ENCODE measurements at regions not wholly inside any gene's neighbourhood (a gene's known extent, or its start where the extent isn't known, plus 50 kb on each side); places are given as distances from the start of the nearest gene placed in this dataset.

GRCh38 chr16:79325226-79325945 is 275.2 kb downstream of the MAF start:
- ChIA-PET RAD21 (ENCODE audit: low non-redundant PET in 1 of 2, low total read pairs in 2 of 2, uncharacterized antibody in 2 of 2, unreplicated experiment in 2 of 2) (no interaction called here), POLR2A (no interaction called here), CTCF (no interaction called here)
- DNase-seq (ENCODE audit: low read depth, low spot score) (no peak), ATAC-seq (no peak)
- no peaks in the 10 kb centered on the region for H3K9me2 ChIP-seq (ENCODE audit: insufficient read depth)
- no peaks in the 10 kb centered on the region for H3K4me1 ChIP-seq (ENCODE audit: control insufficient read depth in 1 of 2, insufficient read depth in 2 of 2, low read length in 2 of 2)
- no peaks in the 10 kb centered on the region for H4K20me1 ChIP-seq (ENCODE audit: insufficient read depth)
- peaks cover 13 to 38% of the 10 kb centered on the region in 2 experiments; a peak in 2 of 4 replicates for H3K9me3 ChIP-seq (ENCODE audit: control insufficient read depth in 1 of 2, insufficient read depth in 1 of 2, low read depth in 1 of 2, low read length in 2 of 2)
- H3K27ac ChIP-seq (ENCODE audit: low read depth, low read length) = no peak overlapping the region
- no peaks in the 10 kb centered on the region for H3K36me3 ChIP-seq (ENCODE audit: control insufficient read depth in 1 of 2, insufficient read depth in 2 of 2, low read length in 2 of 2)
- no peak overlapping the region for H3K4me2 ChIP-seq (ENCODE audit: low read length)
- H3K79me2 ChIP-seq (ENCODE audit: insufficient read depth, low read length) = no peaks in the 10 kb centered on the region
- intact Hi-C loops (cut with micrococcal nuclease) = no loop called here
- no peaks in the 10 kb centered on the region for H3K27me3 ChIP-seq (ENCODE audit: insufficient read depth, low read length)
- H3K9ac ChIP-seq (ENCODE audit: low read length) = no peak overlapping the region
- H3K4me3 ChIP-seq (replicated peaks in 1 of 2; ENCODE audit: low read depth in 1 of 2, low read length in 2 of 2) = no peak overlapping the region
- H2AFZ ChIP-seq (ENCODE audit: low read depth, low read length, poor library complexity, severe bottlenecking) = no peak overlapping the region
- BruUV-seq (replicated peaks) = no TSS peak
- TF ChIP-seq TCF7L2 (IDR thresholded peaks at IDR 0.05; ENCODE audit: borderline replicate concordance, extremely low read depth, insufficient read depth, insufficient read length) = no peak
- no peak for TF ChIP-seq JUND (IDR thresholded peaks at IDR 0.05)
- TF ChIP-seq ZFX (IDR thresholded peaks at IDR 0.05) = no peak
- TF ChIP-seq REST (IDR thresholded peaks at IDR 0.05; ENCODE audit: low read depth) = no peak
- TF ChIP-seq ZNF274 (IDR thresholded peaks at IDR 0.05; ENCODE audit: low read depth, low read length) = no peak
- TF ChIP-seq SP1 (IDR thresholded peaks at IDR 0.05; ENCODE audit: low read depth) = no peak
- TF ChIP-seq EGR1 (IDR thresholded peaks at IDR 0.05; ENCODE audit: low read depth) = no peak
- TF ChIP-seq CTCF (IDR thresholded peaks at IDR 0.05 in 2 of 3, conservative IDR thresholded peaks at IDR 0.05 in 1 of 3; ENCODE audit: borderline replicate concordance in 1 of 3, insufficient read depth in 1 of 3, low read depth in 2 of 3, low read length in 2 of 3) = no peak
- TF ChIP-seq SRF (IDR thresholded peaks at IDR 0.05; ENCODE audit: low read depth) = no peak
- TF ChIP-seq YY1 (IDR thresholded peaks at IDR 0.05; ENCODE audit: extremely low read depth, insufficient replicate concordance, low read depth, low read length) = no peak
- no peak for TF ChIP-seq ELF1 (IDR thresholded peaks at IDR 0.05; ENCODE audit: borderline replicate concordance, low read depth)
- no peak for TF ChIP-seq FOSL1 (IDR thresholded peaks at IDR 0.05; ENCODE audit: low read depth)
- no peak for TF ChIP-seq CBX3 (IDR thresholded peaks at IDR 0.05; ENCODE audit: low read depth)
- no peak for TF ChIP-seq ZBTB33 (IDR thresholded peaks at IDR 0.05; ENCODE audit: extremely low read depth, insufficient replicate concordance, low read length)
- TF ChIP-seq POLR2A (IDR thresholded peaks at IDR 0.05; ENCODE audit: borderline replicate concordance, extremely low read depth, insufficient read depth, insufficient read length) = no peak
- no peak for TF ChIP-seq EZH2 (IDR thresholded peaks at IDR 0.05)
- TF ChIP-seq SIN3A (IDR thresholded peaks at IDR 0.05; ENCODE audit: low read depth) = no peak
